Epithelial cell of prostate (primary cell): ENCODE measurements at regions not wholly inside any gene's neighbourhood (a gene's known extent, or its start where the extent isn't known, plus 50 kb on each side); places are given as distances from the start of the nearest gene placed in this dataset.
"Not testable (repeated sequence)": the region's sequence is repeated elsewhere in the genome, so short reads cannot be mapped to it uniquely, and the experiment has no call there.

Source experiments
- DNase-seq: peaks from one replicate; pipeline ENCODE4 v3.0.0-alpha.2; 2011; ENCODE audit warnings: low read depth, low spot score
- H3K27ac ChIP-seq: fragments of 450-650 bp; 2 replicates; pipeline ENCODE4 v1.5.1; 2017; ENCODE audit warnings: mild to moderate bottlenecking

DNA sequence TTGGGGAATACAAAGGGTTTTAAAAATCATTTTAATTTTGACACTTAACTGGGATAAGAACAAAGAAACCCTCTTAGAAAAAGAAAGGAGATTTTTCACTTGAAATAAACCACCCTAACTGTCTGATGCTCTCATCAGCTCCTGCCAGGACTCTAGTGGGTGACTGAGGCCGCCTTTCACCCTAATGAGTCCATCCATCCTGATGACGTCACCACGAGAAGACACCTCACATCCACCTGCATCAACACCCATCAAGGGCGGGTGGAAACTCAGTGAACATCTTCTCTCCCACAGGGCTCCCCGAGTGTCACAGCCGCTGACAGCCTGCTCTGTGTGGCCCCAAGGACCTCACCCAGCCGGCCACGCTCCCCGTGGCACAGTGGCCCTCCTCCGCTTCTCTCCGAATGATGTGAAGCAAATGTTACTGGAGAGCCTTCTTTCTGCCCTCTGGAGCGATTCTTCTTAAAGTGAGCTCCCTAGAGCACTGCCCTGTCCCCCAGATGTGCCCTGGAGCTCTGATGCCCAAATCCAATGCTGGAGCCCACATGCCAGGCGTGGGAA, 584.3 kb upstream of the ADAMTS16 start:
- no peak overlapping the region for H3K27ac ChIP-seq
- no peak for DNase-seq

GRCh38 chr5:4561403-4561802, 578.7 kb upstream of the ADAMTS16 start:
- no peak for DNase-seq
- H3K27ac ChIP-seq = no peak overlapping the region

- no peak for DNase-seq
Observed at GRCh38 chr5:4563400-4563799, 576.7 kb upstream of the ADAMTS16 start.

GRCh38 chr5:4570047-4570995, 569.8 kb upstream of the ADAMTS16 start:
- H3K27ac ChIP-seq = peak overlapping the region; percentile 6
- DNase-seq = no peak

More at GRCh38 chr5:4563400-4563799, 576.7 kb upstream of the ADAMTS16 start:
- no peak overlapping the region for H3K27ac ChIP-seq

GRCh38 chr5:4571248-4571948, 568.7 kb upstream of the ADAMTS16 start:
- DNase-seq = no peak
- no peak overlapping the region for H3K27ac ChIP-seq

DNA sequence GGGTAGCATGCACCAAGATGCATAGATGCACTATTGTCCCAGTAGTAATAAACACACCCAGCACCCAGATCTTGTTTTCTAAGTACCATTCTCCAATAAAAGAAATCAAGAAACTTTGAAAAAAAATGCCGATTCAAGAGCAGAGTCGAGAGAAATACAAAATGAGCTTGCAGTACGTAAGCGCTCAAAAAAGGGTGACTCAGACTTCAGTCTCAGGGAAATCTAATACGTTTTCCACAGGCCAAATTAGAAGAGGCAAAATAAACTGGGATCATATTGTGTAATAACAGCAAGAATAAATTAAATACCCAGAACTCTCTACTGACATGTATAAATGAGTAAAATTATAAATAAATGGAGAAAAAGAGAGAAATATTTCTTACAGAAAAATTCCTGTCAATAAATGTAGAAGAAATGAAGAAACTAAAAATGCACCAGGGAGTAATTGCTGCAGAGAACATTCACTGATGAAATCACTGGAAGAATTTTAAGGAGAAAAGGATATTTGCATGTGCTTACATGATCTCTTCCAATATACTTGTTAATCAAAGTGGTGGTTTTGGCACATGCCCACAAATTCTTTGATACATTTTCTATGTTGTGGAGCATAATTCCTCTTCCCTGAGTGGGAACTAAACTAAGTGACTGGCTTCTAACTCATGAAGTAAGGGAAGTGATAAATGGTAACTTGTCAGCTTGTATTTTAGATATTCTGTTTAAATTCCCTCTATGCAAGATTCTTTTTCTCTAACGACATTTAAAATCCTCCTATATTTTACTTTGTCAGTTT, 567.6 kb upstream of the ADAMTS16 start:
- no peak overlapping the region for H3K27ac ChIP-seq
- no peak for DNase-seq

DNA sequence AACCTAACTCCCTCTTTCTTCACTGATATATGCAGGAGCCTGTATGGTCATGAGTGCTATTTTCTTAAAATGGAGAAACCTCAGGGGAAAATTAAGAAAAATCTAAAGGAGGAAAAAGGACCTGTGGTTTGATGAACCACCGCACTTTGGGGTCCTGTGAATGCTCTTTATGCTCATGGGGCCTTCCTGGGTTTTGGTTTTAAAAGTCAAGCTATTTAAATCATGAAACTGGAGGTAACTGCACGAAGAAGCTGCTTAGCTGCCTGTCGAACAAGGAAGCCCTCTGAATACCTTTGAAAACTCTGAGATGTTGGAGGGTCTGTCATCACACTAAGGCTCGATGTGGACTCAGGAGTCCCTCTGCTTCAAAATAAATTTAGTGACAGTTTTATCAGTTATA, 564.5 kb upstream of the ADAMTS16 start:
- no peak overlapping the region for H3K27ac ChIP-seq

DNA sequence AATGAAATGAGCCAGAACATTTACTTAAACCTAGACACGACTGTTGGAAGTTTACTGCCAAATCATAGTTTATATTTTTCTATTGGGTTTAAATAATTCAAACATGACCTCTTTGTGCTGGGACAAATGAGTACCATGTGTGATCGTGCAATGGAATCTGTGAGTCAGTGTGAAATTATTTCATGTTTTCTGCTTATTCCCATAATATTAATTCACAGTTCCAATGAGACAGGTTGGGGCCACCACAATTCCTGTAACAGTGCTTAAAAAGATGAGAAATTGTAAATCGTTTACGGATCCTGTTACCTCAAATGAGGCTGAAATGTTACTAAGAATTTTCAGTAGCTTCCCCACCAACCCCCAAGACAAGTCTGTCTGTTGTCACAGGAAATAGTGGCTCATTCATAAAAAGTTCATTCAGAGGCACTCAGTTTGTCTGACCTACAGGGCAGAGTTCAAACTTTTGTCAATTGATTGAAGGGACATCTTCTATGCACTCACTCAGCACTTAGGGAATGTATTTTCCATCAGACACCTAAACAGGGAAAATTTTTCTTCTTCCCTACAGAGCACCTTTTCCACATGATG, 563.9 kb upstream of the ADAMTS16 start:
- DNase-seq = no peak

More for the DNA sequence above, 564.5 kb upstream of the ADAMTS16 start:
- no peak for DNase-seq

DNA sequence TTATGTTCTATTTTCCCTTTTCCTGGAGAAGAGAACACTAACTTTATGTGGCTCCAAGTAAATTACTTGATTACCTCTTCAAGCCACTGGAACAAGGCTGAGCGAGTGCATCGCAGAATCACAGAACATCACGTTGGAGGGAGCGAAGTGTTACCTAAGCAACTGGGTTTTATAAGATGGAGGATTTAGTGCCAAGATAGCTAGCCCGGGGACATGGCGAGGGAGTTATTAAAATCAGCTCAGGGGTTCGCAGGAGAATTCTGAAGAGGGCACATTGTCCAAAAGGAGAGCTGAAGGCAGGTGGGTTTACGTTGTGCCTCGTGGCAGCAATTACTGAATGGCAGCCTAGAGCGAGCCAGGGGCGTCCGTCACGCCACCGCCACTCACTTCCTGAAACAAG, 563.2 kb upstream of the ADAMTS16 start:
- H3K27ac ChIP-seq = no peak overlapping the region
- no peak for DNase-seq

More for the DNA sequence above, 563.9 kb upstream of the ADAMTS16 start:
- no peak overlapping the region for H3K27ac ChIP-seq

DNA sequence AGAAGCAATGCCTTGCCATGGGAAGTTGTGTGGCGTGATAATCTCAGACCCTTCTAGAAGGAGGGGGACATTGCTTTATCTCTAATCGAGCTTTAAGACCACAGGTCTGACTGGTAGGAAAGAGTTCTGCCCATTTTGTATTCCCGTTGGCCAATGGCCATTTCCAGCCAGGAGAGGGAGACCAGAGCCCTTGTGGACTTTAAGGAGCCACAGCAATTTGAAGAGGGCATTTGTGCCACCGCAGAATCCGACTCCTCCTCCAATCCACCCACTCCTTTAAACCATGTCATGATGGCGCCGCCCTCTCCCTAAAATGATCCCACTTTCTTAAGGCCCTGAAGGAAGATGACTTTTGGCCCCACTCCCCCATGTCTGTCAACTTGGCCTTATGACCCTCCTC, 560.5 kb upstream of the ADAMTS16 start:
- DNase-seq = no peak
- no peak overlapping the region for H3K27ac ChIP-seq

GRCh38 chr5:4580772-4581171, 559.4 kb upstream of the ADAMTS16 start:
- H3K27ac ChIP-seq = no peak overlapping the region
- DNase-seq = no peak

DNA sequence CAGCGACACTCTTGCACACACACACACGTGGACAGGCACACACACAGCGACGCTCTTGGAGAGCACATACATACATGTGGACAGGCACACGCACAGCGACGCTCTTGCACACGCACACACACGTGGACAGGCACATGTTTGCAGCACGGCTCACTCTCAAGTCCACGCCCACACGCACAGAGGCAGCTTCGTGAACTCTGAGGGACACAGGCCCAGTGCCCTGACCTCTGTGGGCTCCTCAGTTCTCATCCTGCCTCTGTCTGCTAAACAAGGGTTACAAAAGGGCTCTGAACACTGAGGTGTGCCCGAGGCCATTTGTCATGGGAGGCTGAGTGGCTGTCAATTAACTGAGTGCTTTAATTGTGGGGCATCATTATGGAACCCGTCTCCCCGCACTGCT, 558.8 kb upstream of the ADAMTS16 start:
- DNase-seq = no peak
- no peak overlapping the region for H3K27ac ChIP-seq

- no peak overlapping the region for H3K27ac ChIP-seq
- DNase-seq = peak; percentile 20
Observed at GRCh38 chr5:4584982-4585381, 555.1 kb upstream of the ADAMTS16 start.

DNA sequence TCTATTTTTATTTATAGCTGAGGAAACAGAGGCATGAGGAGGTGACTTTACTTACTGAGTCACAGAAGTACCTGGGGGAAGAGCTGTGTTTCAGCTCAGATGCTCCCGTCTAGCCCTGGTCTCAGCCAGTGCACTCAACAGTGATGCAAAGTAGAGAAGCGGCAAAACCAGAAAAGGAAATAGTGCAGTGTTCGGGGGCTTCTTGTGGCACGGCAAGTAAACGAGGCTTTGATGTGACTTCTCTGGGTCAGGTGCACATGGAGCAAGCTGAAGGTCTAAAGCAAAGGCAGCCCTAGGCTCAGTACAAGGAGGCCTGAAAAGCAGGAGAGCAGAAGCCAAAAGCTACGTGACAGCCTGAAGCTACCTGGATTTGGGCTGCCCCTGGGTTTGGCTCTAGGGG, 526.7 kb upstream of the ADAMTS16 start:
- no peak for DNase-seq
- no peak overlapping the region for H3K27ac ChIP-seq

- H3K27ac ChIP-seq = no peak overlapping the region
- DNase-seq = no peak
Observed at GRCh38 chr5:4614088-4614487, 526.0 kb upstream of the ADAMTS16 start.

DNA sequence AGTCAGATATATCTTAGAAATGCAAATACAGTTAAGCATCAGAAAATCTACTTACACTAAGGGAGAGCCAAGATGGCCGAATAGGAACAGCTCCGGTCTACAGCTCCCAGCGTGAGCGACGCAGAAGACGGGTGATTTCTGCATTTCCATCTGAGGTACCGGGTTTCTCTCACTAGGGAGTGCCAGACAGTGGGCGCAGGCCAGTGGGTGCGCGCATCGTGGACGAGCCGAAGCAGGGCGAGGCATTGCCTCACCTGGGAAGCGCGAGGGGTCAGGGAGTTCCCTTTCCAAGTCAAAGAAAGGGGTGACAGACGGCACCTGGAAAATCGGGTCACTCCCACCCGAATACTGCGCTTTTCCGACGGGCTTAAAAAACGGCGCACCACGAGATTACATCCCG, 524.8 kb upstream of the ADAMTS16 start:
- not testable (repeated sequence) for H3K27ac ChIP-seq, DNase-seq

GRCh38 chr5:4625206-4625896, 514.8 kb upstream of the ADAMTS16 start:
- no peak overlapping the region for H3K27ac ChIP-seq
- DNase-seq = no peak

- DNase-seq = no peak
- no peak overlapping the region for H3K27ac ChIP-seq
Observed at GRCh38 chr5:4627131-4627530, 513.0 kb upstream of the ADAMTS16 start.

DNA sequence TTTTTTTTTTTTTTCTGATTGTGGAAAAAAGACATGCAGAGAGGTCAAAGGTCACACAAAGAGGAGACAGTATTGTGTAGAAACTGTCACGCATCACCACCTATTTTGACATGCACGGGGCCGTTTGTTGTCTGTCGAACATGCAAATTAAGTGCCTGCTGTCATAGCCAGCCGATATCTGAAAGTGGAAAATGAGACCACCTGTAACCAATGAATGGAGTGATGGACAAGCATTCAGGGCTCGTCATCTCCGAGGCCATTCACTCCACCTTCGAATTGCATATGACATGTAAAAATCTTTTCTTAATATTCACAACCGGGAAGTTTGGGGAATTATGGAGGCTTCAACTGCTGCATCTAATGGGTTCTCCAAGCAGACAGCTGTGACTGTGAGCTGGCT, 512.2 kb upstream of the ADAMTS16 start:
- DNase-seq = no peak
- no peak overlapping the region for H3K27ac ChIP-seq
